LNCaP clone FGC (cell line): ENCODE measurements at regions not wholly inside any gene's neighbourhood (a gene's known extent, or its start where the extent isn't known, plus 50 kb on each side); places are given as distances from the start of the nearest gene placed in this dataset.

Experiments used
- DNase-seq: peaks from one replicate; pipeline ENCODE4 v3.0.0-alpha.2; 2011; ENCODE audit warnings: low read depth
- H3K4me3 ChIP-seq: 2 replicates; pipeline ENCODE4 v1.5.1; 2011; ENCODE audit warnings: mild to moderate bottlenecking, low read depth, low read length, control low read depth
- TF ChIP-seq, protein P1 (sequence below): IDR thresholded peaks from 2 replicates; pipeline ENCODE4 v1.5.1; 2012; ENCODE audit warnings: mild to moderate bottlenecking; ENCODE audit not compliant: control insufficient read depth, insufficient read depth; ENCODE audit errors: extremely low read depth

DNA sequence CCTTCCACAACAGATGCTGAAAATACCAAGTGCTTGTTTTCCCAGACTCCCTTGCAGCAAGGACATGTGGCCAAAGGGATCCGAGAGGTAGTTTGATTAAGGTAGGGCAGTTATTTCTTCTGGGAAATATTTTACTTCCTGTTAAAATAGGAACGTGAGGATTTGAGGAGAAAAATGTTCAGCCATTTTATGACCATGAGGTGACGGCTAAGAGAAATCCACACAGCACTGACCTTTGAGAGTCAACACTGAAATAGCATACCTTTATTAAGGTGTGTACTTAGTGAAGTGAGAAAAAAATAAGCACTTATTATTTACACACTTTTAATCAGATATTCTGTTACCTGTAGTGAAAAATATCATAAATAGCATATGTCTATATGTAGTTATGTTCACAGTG lies 133.9 kb downstream of the PPP1R3A start:
- TF ChIP-seq, protein P1, sequence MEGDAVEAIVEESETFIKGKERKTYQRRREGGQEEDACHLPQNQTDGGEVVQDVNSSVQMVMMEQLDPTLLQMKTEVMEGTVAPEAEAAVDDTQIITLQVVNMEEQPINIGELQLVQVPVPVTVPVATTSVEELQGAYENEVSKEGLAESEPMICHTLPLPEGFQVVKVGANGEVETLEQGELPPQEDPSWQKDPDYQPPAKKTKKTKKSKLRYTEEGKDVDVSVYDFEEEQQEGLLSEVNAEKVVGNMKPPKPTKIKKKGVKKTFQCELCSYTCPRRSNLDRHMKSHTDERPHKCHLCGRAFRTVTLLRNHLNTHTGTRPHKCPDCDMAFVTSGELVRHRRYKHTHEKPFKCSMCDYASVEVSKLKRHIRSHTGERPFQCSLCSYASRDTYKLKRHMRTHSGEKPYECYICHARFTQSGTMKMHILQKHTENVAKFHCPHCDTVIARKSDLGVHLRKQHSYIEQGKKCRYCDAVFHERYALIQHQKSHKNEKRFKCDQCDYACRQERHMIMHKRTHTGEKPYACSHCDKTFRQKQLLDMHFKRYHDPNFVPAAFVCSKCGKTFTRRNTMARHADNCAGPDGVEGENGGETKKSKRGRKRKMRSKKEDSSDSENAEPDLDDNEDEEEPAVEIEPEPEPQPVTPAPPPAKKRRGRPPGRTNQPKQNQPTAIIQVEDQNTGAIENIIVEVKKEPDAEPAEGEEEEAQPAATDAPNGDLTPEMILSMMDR = no peak
- no peak overlapping the region for H3K4me3 ChIP-seq
- no peak for DNase-seq

- H3K4me3 ChIP-seq = no peak overlapping the region
- DNase-seq = no peak
- TF ChIP-seq, protein P1 = no peak
Observed at GRCh38 chr7:113784316-113784715, 134.5 kb downstream of the PPP1R3A start.

DNA sequence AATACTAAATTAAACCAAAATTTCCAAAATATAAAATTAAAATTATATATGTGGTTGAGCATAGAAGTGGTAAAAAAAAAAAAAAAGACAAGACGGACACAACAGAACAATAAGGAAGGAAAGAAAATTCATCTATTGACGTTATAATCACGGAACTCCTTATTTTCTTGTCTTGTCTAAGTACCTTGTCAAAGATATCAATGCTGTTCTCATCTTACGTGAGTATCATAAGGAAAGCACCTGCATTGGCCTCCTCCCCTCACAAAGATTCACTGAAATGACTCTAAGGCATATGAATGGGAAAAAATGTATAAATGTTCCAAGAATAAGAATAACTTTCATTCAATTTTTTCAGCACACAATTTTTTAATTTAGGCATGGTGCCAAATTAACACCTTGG lies 135.4 kb downstream of the PPP1R3A start:
- H3K4me3 ChIP-seq = no peak overlapping the region
- DNase-seq = no peak
- TF ChIP-seq, protein P1 = no peak

GRCh38 chr7:113775804-113776203 lies 143.0 kb downstream of the PPP1R3A start:
- no peak for DNase-seq
- no peak overlapping the region for H3K4me3 ChIP-seq
- TF ChIP-seq, protein P1 = no peak

GRCh38 chr7:113775401-113775800 lies 143.4 kb downstream of the PPP1R3A start:
- no peak overlapping the region for H3K4me3 ChIP-seq
- TF ChIP-seq, protein P1 = no peak
- peak; percentile 23 for DNase-seq

DNA sequence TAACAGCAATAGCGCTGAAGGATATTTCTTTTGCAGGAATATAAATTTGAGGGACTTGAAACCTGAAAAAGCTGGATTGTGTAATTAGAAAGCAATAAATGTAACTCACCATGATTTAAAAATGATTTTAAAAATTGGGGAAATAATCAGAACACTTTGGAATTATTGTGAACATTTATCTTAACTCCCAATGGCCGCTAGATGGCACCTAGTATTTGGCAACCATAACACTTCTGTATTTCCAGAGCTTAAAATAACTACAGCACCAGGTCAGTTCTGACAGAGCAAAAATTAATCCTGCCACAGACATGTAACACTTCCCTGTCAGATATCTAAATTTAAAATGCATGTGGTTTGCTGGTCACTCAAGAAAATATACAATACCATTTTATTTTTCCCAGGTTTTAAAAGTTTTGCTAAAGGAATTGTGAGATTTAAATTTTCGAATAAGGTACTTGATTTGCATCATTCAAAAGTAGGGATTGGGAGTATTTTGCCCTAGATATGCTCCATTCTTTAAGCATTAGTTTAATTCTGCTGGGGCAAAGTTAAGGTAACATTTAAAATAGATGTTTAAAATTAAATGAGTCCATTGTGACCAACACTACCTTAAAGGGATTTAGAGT lies 144.5 kb downstream of the PPP1R3A start:
- DNase-seq = peak; percentile 27
- no peak overlapping the region for H3K4me3 ChIP-seq
- TF ChIP-seq, protein P1 = peak; percentile 61

DNA sequence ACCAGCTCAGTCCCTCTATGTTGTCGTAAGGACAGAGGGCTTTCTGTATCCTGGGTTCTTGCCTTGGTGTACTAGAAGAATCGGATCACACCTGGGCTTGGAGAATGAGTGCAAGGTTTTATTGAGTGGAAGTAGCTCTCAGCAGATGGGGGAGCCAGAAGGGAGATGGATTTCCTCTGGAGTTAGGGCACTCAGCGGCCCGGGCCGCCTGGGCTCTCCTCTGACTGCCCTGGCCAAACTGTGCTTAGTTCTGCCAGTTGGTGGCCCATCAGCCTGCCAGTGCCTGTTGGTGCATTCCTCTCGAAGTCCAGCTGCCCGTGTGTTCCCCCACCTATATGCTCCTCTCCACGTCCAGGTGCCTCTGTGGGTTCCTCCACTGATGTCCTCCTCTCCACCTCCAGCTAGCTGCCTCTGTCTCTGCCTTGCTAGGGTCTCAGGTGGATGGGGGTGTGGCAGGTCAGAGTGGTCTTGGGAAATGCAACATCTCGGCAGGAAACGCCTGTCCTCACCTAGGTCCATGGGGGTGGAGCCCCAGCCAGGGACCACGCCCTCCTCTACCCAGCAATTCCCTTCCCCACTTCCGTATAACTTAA lies 148.6 kb downstream of the PPP1R3A start:
- DNase-seq = no peak
- no peak overlapping the region for H3K4me3 ChIP-seq
- TF ChIP-seq, protein P1 = no peak
